B cell (primary cell): ENCODE measurements at regions not wholly inside any gene's neighbourhood (a gene's known extent, or its start where the extent isn't known, plus 50 kb on each side); places are given as distances from the start of the nearest gene placed in this dataset.

Experiments
- ATAC-seq: fragments of 200-7000 bp; cut with Tn5 transposase; one replicate; pipeline ENCODE4 v1.10.0; 2021; ENCODE audit warnings: low read depth, mild to moderate bottlenecking, moderate number of reproducible peaks, moderate library complexity
- CTCF ChIA-PET: fragments of 350-600 bp; sonication (Branson Sonifier 250); formaldehyde crosslinking; loops from one replicate; lab custom pipeline; 2021; ENCODE audit warnings: antibody characterized with exemption, inconsistent platforms; lab: Charles Lee
- POLR2A ChIA-PET: fragments of 350-600 bp; sonication (Branson Sonifier 250); formaldehyde crosslinking; loops from one replicate; lab custom pipeline; 2021; ENCODE audit warnings: antibody characterized with exemption; lab: Charles Lee
- DNase-seq: peaks from one replicate; pipeline ENCODE4 v3.0.0; 2013
- H2AFZ ChIP-seq: 2 replicates; pipeline ENCODE4 v1.6.1; 2012; ENCODE audit warnings: mild to moderate bottlenecking, low read depth, low read length; ENCODE audit not compliant: insufficient read depth, poor library complexity, severe bottlenecking
- H3K27ac ChIP-seq, 2 donors: 1 replicate in 1 of 2; 2 replicates in 1 of 2; pipeline ENCODE4 v1.5.1; 2012 to 2013; ENCODE audit warnings: low read length in 2 of 2, mild to moderate bottlenecking in 2 of 2, moderate library complexity in 1 of 2
- H3K27me3 ChIP-seq, 4 experiments: fragments of 200-600 bp in 1 of 4; sonication (generic) in 1 of 4; replicated peaks in 1 of 4; 1 replicate in 2 of 4; 2 replicates in 2 of 4; pipeline versions ENCODE4 v1.6.1 to v1.7.0; 2013 to 2016; ENCODE audit warnings: low read length in 3 of 4, mild to moderate bottlenecking in 2 of 4, mixed read lengths in 1 of 4, moderate library complexity in 1 of 4; ENCODE audit not compliant: insufficient read depth in 4 of 4, control insufficient read depth in 3 of 4; ENCODE audit errors: control extremely low read depth in 1 of 4
- H3K36me3 ChIP-seq, 2 experiments: replicated peaks in 1 of 2; 1 replicate in 1 of 2; 2 replicates in 1 of 2; pipeline versions ENCODE4 v1.6.1 to v1.7.1; 2013; ENCODE audit warnings: low read length in 1 of 2; ENCODE audit not compliant: insufficient read depth in 2 of 2, control insufficient read depth in 1 of 2; ENCODE audit errors: control extremely low read depth in 1 of 2, extremely low read depth in 1 of 2
- H3K4me1 ChIP-seq, 2 donors: fragments of 200-600 bp in 1 of 2; sonication (generic) in 1 of 2; 1 replicate in 1 of 2; 2 replicates in 1 of 2; pipeline versions ENCODE4 v1.5.1 to v1.6.1; 2013 to 2017; ENCODE audit warnings: low read length in 2 of 2; ENCODE audit not compliant: control insufficient read depth in 2 of 2, insufficient read depth in 2 of 2
- H3K4me2 ChIP-seq: replicated peaks from 2 replicates; pipeline ENCODE3; 2012; ENCODE audit warnings: mild to moderate bottlenecking, low read depth, low read length; ENCODE audit not compliant: poor library complexity, severe bottlenecking
- H3K4me3 ChIP-seq, 5 experiments: fragments of 200-600 bp in 1 of 5; sonication (generic) in 1 of 5; 1 replicate in 3 of 5; 2 replicates in 2 of 5; pipeline versions ENCODE4 v1.5.1 to v1.7.0; 2011 to 2016; ENCODE audit warnings: low read length in 4 of 5, mild to moderate bottlenecking in 4 of 5, low read depth in 2 of 5, control low read depth in 1 of 5, moderate library complexity in 1 of 5; ENCODE audit not compliant: insufficient read depth in 1 of 5; ENCODE audit errors: control extremely low read depth in 1 of 5, extremely low read depth in 1 of 5
- H3K79me2 ChIP-seq: fragments of 200-600 bp; sonication (generic); one replicate; pipeline ENCODE4 v1.6.0; 2016; ENCODE audit warnings: low read length; ENCODE audit not compliant: control insufficient read depth, insufficient read depth
- H3K9ac ChIP-seq: fragments of 200-600 bp; sonication (generic); 2 replicates; pipeline ENCODE4 v1.6.1; 2017; ENCODE audit warnings: mild to moderate bottlenecking, low read length, moderate library complexity
- H3K9me3 ChIP-seq, 3 donors: one replicate each; pipeline versions ENCODE4 v1.6.1 to v1.7.1; 2013; ENCODE audit warnings: low read length in 2 of 3; ENCODE audit not compliant: control insufficient read depth in 2 of 3, insufficient read depth in 1 of 3; ENCODE audit errors: control extremely low read depth in 1 of 3
- H4K20me1 ChIP-seq: 2 replicates; pipeline ENCODE4 v1.6.0; 2012; ENCODE audit warnings: mild to moderate bottlenecking, low read length; ENCODE audit not compliant: insufficient read depth, control insufficient read depth, poor library complexity, severe bottlenecking
- H3K27ac Mint-ChIP-seq: one replicate; pipeline ENCODE4 v1.8.0; 2021; ENCODE audit warnings: mixed read lengths
- H3K27me3 Mint-ChIP-seq: one replicate; pipeline ENCODE4 v1.8.0; 2021; ENCODE audit warnings: mixed read lengths
- H3K4me1 Mint-ChIP-seq: one replicate; pipeline ENCODE4 v1.8.0; 2021; ENCODE audit warnings: mixed read lengths
- H3K4me3 Mint-ChIP-seq: one replicate; pipeline ENCODE4 v1.8.0; 2021; ENCODE audit warnings: mixed read lengths
- H3K9me3 Mint-ChIP-seq: one replicate; pipeline ENCODE4 v1.8.0; 2022; ENCODE audit warnings: mixed read lengths; ENCODE audit not compliant: insufficient read depth
- CTCF ChIP-seq: fragments of 200-600 bp; IDR thresholded peaks from one replicate; pipeline ENCODE4 v1.8.0; 2022; ENCODE audit warnings: antibody characterized with exemption, mild to moderate bottlenecking
- EZH2 ChIP-seq: IDR thresholded peaks from 2 replicates; pipeline ENCODE4 v1.6.1; 2012; ENCODE audit warnings: borderline replicate concordance, low read depth, mild to moderate bottlenecking, moderate library complexity, low read length; ENCODE audit not compliant: insufficient read depth, poor library complexity, severe bottlenecking
- WGBS: methylation state at CpG from one replicate; pipeline ENCODE4 v1.1.5; 2013; ENCODE audit warnings: missing lambda C conversion rate; ENCODE audit not compliant: insufficient coverage; 5-methylcytosine and 5-hydroxymethylcytosine counted together
- intact Hi-C: fragments of 100-400 bp; cut with micrococcal nuclease; formaldehyde crosslinking; loops from one replicate; pipeline ENCODE4 v1.10.0; 2022

GRCh38 chr6:139917951-139918630, 543.6 kb upstream of the CITED2 start:
- Mint-ChIP-seq H3K9me3 (no peaks in the 10 kb centered on the region), H3K4me3 (no peak overlapping the region), H3K27me3 (no peaks in the 10 kb centered on the region), H3K4me1 (peaks cover 20% of the 10 kb centered on the region), H3K27ac (no peak overlapping the region)
- no peak overlapping the region for H3K27ac ChIP-seq
- H3K27me3 ChIP-seq, result no peaks in the 10 kb centered on the region
- WGBS, result 100% methylated on average over 4 of the region's 7 CpGs
- H2AFZ ChIP-seq, result no peak overlapping the region
- ChIA-PET POLR2A (no interaction called here), CTCF (interaction anchor here (0.7 kb wide), 1 partner anchor 9 kb away, joined by 3 read pairs; no protein-coding TSS in a partner anchor)
- no peaks in the 10 kb centered on the region for H3K79me2 ChIP-seq
- DNase-seq (no peak), ATAC-seq (no peak)
- H3K4me2 ChIP-seq, result no peak overlapping the region
- H3K9me3 ChIP-seq, result no peaks in the 10 kb centered on the region
- TF ChIP-seq EZH2 (no peak), CTCF (no peak)
- H4K20me1 ChIP-seq, result no peaks in the 10 kb centered on the region
- no peaks in the 10 kb centered on the region for H3K36me3 ChIP-seq
- intact Hi-C loops, result no loop called here
- H3K4me3 ChIP-seq, result no peak overlapping the region
- no peak overlapping the region for H3K9ac ChIP-seq
- H3K4me1 ChIP-seq, result peaks cover 14 to 17% of the 10 kb centered on the region in 2 donors

- no peak overlapping the region for H3K27ac ChIP-seq
- TF ChIP-seq EZH2 (no peak), CTCF (no peak)
- H3K9ac ChIP-seq, result no peak overlapping the region
- no CpG with 5 or more reads among the region's 2 CpGs for WGBS
- H4K20me1 ChIP-seq, result no peaks in the 10 kb centered on the region
- Mint-ChIP-seq H3K9me3 (no peaks in the 10 kb centered on the region), H3K27ac (no peak overlapping the region), H3K4me3 (no peak overlapping the region), H3K4me1 (peaks cover 12% of the 10 kb centered on the region), H3K27me3 (no peaks in the 10 kb centered on the region)
- H3K79me2 ChIP-seq, result no peaks in the 10 kb centered on the region
- no peak overlapping the region for H3K4me3 ChIP-seq
- no peak overlapping the region for H2AFZ ChIP-seq
- no peaks in the 10 kb centered on the region for H3K9me3 ChIP-seq
- intact Hi-C loops, result no loop called here
- peaks cover 8 to 9% of the 10 kb centered on the region in 2 donors for H3K4me1 ChIP-seq
- no peak overlapping the region for H3K4me2 ChIP-seq
- no peaks in the 10 kb centered on the region for H3K27me3 ChIP-seq
- DNase-seq (no peak), ATAC-seq (no peak)
- ChIA-PET POLR2A (no interaction called here), CTCF (no interaction called here)
- H3K36me3 ChIP-seq, result no peaks in the 10 kb centered on the region
These were observed 540.5 kb upstream of the CITED2 start for GRCh38 chr6:139914910-139915309.
